Hypothalamus (tissue), 51 donors: ENCODE measurements at regions not wholly inside any gene's neighbourhood (a gene's known extent, or its start where the extent isn't known, plus 50 kb on each side); places are given as distances from the start of the nearest gene placed in this dataset.
A peak's percentile ranks its signal among the peaks of the same experiment; 100 is the strongest.

Source experiments
- DNase-seq, 51 donors: peaks; one replicate each; lab custom pipeline; 2025; lab: John Stamatoyannopoulos, UW

DNA sequence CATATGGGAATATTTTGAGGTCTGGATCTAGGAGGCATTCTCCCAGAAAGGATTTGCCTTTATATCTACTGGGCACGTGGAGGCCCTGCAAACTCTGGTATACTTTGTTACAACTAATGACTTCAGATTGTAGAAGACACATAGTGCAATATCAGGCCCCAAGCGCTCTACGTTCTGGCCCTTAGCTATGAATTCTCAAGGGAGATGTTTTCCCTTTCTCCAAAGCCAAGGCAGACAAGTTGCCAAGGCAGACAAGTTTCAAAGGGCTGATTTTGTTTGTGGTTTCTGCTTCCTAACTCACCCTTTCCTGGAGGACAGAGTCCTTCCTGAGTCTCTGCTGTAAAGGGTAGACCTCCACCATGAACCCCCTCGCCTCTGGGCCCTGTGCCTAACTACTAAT lies 99.4 kb upstream of the CTTNBP2 start:
- DNase-seq: no peak

DNA sequence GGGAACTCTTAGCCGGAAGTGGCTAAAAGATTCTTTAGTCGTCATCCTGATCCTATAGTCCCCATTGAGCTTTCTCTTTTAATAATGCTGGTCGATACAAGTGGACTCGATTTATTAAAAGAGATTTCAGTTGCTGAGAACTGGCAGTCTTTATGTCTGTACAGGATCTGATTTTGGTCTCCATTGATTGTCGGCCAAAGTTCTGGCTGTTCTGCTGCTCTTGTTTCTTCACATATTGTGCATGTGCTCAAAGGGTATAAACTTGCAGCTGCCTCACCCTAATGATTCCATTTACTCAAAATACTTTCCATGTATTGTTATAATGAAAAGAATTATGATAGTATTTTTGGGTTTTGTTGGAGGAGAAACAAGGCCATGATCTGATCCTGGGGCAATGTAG lies 100.7 kb upstream of the CTTNBP2 start:
- DNase-seq: no peak

DNA sequence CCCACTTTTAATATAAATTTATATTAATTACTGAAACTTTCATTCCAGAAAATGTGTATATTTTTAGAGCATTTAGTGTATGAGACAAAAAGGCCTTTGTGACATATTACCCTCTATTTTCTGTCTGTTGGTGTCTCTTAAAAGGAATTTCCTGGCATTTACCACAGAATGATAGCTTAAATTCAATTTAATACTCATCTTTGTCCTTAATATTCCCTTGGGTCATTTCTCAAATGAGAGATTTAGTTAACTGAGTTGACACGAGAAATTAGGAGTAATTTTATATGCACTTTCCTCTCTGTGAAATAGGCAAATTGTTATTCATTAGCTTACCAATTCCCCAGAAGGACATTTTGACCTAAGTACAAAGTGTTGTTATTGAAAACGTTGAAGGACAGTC lies 101.7 kb upstream of the CTTNBP2 start:
- DNase-seq: no peak

DNA sequence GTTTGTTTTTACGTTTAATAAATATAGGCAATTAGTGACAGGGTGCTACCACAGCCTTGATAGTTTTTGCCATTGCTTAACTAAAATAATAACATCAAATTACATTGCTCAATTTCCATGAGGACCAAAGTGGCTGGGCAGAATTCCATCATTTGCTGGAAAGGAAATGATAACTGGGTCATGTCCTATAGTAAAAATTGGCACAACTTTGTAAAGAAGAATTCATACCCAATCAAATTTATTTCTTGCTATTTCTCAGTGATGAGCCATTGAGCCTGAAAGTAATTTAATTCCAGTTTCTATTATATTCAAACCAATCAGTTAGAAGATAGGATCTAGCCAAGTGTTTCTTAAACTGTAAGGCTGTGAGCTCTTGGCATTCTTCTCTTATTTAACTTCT lies 102.2 kb upstream of the CTTNBP2 start:
- DNase-seq: no peak

DNA sequence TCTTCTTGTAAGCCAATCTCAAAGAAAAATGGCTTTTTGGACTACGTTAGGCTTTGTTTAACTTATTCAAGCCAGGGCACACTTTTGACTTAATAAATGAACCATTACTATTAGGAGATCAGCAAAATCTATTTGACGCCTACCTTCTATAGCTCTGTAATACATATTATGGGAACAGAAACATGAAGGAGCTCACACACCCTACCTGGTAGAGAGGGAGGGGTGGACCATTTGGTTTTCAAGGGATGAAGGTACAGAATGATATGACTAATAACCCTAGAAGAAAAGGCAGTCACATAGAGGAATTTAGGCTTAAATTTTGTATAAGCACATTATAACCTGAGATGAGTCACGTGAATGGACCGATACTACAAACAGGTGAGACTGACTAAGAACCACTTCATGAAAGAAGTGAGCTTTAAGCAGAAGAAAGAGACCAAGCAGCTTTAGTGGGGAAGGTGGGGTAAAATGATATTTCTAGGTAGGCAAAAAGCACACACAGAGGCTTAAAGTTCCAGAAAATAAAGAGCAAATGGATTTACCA lies 106.8 kb upstream of the CTTNBP2 start:
- DNase-seq: no peak

DNA sequence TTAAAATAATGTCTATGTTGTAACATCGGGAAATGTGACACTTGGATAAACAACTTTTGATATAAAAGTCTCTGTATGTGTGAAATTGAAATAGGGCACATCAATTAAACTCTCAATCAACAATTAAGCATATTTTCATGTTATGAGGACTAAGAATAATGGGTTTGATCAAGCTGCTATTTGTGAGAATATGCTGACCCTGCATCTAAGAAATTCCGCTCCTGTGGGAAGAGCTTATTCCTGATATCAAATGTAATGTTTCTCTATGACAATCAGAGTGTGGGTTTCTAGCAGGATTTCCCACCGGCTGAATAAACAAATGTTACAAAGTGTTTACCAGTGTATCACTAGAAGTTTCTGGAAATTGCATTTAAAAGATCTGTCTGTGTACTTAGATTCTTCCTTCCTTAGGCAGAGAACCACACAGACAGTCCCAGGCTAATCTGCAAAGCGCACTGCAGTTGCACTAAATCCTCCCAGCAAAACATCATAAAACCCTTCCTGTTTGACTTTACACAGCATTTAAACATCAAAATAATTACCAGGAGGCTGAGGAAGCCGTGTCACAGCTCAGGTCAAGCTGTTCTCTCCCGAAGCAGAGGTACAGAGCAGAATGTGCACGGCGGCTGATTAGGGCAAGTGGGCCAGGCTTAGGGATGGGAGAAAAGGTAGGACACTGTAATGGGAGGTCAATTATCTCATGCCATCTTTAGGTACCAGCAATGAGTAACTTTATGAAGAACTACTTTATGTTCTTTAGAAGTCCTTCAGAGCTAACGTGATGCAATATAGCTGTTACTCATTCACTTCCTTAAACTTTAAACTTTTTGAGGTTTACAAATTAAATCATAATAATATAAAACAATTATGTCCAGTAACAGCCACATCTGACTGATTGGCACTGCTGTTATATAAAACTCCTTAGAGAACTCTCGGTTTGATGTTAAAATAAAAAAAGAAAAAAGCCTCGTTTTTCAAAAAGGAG lies 109.1 kb upstream of the CTTNBP2 start:
- DNase-seq: no peak

DNA sequence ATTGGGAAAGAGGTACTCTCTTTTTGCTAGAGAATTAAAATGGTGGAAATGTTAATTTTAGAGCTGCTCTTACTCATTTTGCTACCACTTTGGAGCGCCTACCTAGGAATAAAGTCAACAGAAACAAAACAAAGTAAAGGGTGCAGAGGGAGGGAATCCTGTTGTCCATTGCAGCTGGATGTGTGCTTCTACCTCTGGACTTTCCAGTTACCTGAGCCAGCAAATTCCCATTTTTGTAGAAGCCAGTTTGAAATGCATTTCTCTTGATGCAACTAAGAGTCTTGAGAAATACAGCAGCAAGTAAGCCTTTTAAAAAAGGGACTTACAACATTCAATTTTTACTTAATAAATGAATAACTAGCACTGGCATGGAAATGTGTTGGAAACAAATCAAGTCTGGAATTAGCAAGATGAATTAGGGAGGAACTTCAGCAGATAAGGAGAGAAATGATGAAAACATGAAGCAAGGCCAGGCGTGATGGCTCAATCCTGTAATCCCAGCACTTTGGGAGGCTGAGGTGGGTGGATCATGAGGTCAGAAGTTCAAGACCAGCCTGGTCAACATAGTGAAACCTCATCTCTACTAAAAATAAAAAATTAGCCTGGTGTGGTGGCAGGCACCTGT lies 113.5 kb upstream of the CTTNBP2 start:
- no peak for DNase-seq

DNA sequence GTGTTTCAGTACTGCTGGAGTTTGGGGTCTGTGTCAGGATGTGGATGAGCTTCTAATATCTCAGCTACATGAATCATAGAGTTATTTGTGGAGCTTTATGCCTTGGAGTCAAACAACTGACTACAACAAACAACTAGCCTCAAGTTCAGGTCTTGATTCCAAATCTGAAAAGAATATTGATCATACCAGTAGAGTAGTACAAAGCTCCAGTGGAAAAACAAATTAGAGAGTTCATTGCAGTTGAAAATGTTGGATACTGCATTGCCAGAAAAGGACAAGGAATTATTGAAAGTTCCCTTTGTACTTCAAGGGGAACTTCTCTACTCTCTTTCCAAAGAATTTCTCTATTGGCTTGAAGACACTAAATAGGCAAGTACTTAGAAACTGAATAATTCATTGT lies 117.6 kb upstream of the CTTNBP2 start:
- no peak for DNase-seq

DNA sequence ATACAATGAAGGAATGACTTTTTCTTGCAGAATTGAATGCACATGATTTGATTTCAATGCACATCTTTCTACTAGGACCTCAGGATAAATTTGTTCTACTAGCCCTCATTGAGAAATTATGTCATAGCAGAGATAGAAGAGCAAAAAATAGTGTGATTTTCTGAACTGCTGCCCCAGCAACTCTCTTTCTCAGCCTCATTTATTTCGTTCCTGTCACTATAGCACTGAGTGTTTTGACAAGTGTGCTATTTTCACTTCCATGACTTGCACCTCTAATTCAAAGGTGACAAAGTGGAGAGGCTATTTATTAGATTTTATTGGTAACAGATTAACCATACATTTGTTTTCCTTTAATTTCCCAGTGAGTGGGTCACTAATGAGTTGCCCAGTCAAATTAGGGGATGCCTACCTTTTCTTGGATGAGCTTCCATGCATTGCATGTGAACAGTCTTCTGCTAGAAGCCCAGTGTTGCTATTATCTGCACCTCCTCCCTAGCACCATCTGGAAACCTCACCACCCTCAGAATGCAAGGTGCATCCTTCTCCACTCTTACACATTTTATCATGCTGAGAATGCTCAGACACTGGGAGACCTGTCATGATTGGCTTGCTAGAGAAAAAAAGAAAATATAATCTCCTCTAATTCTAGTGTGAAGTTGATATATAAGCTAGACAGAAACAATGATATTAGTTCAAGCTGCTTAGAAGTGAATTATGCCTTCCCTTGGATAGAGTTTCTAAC lies 119.6 kb upstream of the CTTNBP2 start:
- peak in 1 of 51 donors; percentile 34 for DNase-seq

DNA sequence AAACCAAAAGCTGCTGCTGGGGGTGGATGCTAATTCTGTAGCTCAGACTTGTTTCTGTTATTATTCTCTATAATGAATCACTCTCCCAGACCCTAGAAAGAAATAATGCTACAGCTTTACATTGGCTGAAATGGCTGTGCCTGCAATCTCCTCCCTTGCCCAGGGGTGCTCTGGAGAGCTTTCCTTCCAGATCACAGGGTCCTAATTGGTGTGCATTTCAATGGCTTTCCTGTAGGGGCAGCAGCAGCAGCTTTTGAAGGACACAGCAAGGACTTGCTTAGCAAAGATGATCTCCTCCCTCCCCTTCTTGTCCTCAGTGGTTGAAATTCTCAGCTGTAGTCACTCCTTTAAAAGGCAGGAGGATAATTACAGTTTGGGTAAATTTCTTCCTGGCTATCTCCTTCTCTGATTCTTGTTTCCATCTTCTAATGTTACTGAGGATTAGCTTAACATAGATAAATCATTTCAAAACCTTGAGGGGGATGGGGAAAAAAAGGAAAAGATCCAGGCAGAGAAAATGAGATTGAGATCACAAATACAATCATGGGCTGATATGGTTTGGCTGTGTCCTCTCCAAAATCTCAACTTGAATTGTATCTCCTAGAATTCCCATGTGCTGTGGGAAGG lies 120.2 kb upstream of the CTTNBP2 start:
- peak in 7 of 51 donors; percentile 7 to 38 (median 13) for DNase-seq

DNA sequence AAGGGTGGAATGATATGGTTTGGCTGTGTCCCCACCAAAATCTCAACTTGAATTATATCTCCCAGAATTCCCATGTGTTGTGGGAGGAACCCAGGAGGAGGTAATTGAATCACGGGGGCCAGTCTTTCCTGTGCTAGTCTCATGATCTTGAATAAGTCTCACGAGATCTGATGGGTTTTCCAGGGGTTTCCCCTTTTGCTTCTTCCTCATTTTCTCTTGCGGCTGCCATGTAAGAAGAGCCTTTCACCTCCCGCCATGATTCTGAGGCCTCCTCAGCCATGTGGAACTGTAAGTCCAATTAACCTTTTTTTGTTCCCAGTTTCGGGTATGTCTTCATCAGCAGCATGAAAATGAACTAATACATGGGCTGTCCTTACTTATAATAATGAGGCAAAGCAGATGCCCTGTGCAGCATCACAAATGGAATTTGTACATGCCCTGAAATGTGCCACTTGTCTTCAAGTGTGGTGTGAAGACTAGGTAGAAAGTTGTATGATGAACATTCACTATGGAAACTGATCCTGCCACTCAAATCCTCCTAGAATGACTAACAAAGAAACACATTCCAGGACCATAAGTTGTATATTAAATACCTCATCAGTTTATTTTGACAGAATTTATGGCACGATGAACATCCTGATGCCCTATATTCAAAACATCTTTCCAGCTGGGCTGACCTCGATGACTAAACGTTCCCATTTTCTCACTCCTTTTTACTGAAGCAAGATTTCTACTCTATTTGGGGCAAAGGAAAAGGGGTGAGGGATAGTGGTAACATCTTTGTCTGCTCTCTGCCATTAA lies 122.8 kb upstream of the CTTNBP2 start:
- no peak for DNase-seq

DNA sequence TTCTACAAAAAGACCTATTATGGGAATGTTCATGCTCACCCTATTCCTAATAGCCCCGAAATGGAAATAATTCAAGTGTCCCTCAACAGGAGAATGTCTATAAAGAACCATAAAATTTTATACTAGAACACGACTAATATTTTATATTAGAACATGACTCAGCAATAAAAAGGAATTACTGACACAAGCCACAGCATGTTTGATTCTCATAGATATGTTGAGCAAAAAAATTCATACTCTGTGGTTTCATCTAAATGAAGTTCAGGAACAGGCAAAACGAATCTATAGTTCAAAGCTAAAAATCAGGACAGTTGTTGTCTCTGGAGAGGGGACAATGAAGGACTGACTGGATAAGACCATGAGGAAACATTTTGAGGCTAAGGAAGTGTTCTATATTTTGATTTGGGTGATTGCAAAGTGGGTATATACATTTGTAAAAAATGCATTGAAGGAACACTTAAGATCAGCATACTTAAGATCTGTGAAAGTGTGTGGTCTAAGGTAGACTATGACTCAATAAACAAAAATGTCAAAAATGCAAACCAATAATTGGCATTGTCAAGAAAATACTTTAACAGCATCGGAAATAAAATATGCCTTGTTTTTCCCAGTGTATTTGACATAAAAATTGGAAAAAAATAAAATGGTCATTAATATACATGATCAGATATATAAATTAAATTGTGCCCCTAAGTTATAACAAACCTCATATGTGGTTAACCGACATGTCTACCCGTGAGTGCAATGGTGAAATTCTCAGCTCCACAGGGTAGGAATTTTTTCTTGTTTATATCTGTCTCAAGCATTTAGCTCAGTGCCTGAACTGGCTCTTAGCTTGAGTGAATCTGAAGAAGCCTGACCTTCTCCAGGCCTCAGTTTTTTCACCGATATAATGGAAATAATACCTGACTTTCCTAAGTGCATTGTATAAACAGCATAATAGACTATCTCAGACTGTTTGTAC lies 124.9 kb upstream of the CTTNBP2 start:
- no peak for DNase-seq

DNA sequence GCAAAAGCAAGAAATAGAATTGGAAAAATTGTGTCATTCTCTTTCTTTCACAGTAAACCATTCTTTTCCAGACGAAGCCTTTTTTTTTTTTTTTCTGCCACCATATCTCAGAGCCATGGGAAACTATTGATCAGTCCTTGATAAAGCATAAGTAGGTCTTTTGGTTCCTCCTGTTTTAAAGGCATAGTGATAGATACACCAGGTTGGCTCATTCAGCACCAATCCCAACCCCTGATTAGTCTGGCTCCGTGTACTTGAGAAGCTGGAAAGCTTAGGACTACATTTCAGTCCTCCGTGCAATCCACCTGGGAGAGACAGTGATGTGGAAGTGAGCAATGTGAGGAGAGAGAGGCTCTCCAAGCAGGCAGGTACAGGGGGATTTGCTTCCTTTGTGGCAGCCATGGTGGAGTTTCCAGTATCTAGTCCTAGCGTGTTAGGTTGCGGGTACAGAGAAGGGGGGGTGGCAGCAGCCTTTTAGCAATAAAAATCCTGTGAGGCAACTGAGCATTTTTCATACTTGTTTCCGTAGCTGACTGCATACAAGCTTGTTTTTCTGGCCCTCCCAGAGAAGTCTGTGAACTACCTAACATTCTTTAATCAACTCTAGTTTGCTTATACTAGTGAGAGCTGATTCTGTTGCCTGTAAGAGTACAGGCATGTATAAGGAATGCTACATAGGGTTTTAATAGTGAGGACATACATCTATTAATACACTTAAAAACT lies 127.4 kb upstream of the CTTNBP2 start:
- DNase-seq: no peak

DNA sequence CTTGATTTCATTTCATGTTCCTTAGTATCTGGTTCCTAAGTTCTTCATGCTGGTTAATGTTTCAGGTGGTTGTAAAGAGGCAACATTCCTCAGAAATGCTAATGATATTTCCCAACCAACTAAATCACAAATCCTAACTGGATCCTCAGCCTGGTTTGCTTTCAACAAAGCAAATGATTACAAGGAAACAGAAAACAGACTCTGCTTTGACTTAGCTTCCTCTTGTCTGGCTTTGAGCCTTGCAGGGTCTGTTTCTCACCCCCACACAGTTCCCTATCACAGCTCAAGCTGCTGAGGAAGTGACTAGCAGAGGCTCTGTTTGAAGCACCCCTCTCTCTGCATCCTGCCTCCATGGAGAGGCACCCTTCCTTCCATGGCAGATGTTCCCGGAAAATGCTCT lies 130.2 kb upstream of the CTTNBP2 start:
- peak in 1 of 51 donors; percentile 2 for DNase-seq

DNA sequence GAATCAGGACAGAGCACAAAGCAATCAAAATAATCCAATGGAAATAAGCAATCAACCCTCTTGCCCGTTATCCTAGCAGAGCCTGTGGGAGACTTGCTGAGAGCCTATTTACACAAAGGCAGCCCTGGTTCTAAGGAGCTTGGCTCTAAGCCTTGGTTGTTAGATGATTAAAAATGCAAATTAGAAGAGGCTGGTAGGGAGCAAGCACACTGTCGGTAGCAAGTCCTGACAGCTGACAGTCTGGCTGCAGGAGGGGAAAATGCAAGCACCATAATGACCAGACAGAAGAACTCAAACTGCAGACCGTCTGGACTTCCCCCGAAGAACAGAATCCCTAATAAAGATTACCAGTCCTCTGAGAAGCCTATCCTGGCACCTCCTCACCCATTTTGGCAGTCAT lies 131.8 kb upstream of the CTTNBP2 start:
- peak in 13 of 51 donors; percentile 9 to 35 (median 17) for DNase-seq

DNA sequence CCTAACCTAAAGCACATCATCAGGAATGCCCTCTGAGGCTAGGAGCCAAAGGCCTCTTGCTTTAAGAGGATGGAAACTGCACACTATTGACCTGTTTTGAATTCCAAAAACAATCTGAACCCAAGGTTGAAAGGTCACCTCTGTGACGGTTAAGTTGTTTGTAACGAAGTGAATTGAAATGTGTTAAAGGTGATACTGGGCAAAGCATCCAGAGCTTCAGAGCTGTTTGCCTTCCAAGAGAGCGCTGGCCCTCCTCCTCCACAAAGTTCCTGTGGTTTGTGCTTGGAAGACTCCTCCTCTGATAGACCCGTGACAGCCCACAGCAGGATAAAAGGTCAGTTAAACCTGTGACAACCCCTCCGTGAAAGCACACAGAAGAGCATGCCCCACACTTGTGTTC lies 133.7 kb upstream of the CTTNBP2 start:
- no peak for DNase-seq

DNA sequence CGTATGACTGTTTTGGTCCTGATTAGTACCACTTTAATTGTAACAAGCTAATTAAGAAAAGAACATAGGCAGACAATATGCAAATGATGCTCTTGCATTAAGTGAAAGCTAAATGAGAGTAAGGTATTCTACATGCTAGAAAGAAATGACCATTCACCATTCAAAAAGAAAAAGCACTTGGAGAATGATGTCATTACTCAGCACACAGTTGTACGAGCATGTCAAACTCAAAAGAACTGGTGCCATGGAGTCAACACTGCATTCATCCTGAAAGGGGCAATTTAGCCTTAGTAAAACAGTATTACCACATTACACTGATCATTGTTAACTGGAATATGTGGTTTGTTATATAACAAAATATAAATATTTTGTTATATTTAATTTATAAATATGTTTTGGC lies 136.2 kb upstream of the CTTNBP2 start:
- DNase-seq: no peak

DNA sequence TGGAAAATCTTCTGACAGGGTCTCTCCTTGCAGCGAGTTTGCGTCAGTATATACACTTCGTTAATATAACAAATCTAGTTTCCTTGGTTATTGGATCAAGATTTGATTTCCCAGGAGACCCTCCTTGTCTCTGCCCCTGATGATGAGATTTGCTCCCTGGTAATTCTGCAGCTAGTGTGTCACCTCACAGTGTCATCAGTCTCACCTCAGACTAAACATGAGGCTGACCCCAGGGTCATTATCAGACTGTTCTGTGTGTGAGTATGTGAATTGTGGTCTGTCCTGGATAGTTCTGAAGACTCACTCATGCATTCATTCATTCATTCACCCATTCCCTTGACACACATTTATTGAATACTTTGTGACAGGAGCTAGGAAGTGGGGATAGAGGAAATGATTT lies 138.4 kb upstream of the CTTNBP2 start:
- no peak for DNase-seq
